ENCODE measurements at regions not wholly inside any gene's neighbourhood (a gene's known extent, or its start where the extent isn't known, plus 50 kb on each side); places are given as distances from the start of the nearest gene placed in this dataset.

- no peaks in the 10 kb centered on the region for H3K9me2 ChIP-seq (ENCODE audit: insufficient read depth)
- H3K27ac Mint-ChIP-seq, result no peak overlapping the region
- peak; percentile 15; the same call in 2 of the 3 replicates for ATAC-seq
- H3K27me3 Mint-ChIP-seq (ENCODE audit: insufficient read depth, low read depth, poor library complexity), result peaks cover 8% of the 10 kb centered on the region
- no peak for DNase-seq (ENCODE audit: low spot score)
- no peak for TF ChIP-seq EZH2phosphoT487 (IDR thresholded peaks at IDR 0.05; ENCODE audit: unreplicated experiment)
- TF ChIP-seq ETS1 (IDR thresholded peaks at IDR 0.05), result no peak
- no peak for TF ChIP-seq ZNF114 (CRISPR knock-in tag; IDR thresholded peaks at IDR 0.05)
- TF ChIP-seq JUNB (IDR thresholded peaks at IDR 0.05; ENCODE audit: unreplicated experiment), result no peak
- TF ChIP-seq NANOG (IDR thresholded peaks at IDR 0.05; ENCODE audit: borderline replicate concordance), result no peak
- no peak for TF ChIP-seq REST (IDR thresholded peaks at IDR 0.05; ENCODE audit: unreplicated experiment)
- TF ChIP-seq ZNF331 (CRISPR knock-in tag; IDR thresholded peaks at IDR 0.05; ENCODE audit: low read depth), result no peak
- TF ChIP-seq STAT1 (IDR thresholded peaks at IDR 0.05; ENCODE audit: unreplicated experiment), result no peak
- H3K4me3 ChIP-seq, result no peak overlapping the region
- peaks cover 4% of the 10 kb centered on the region for H3K4me1 Mint-ChIP-seq
- no peaks in the 10 kb centered on the region for H3F3A ChIP-seq (replicated peaks; ENCODE audit: low read depth)
- no peak overlapping the region for H2AFZ ChIP-seq
- H3K4me2 ChIP-seq, result no peak overlapping the region
- no peak overlapping the region for H3K27ac ChIP-seq (ENCODE audit: low read depth)
- no peaks in the 10 kb centered on the region for H3K27me3 ChIP-seq (ENCODE audit: insufficient read depth)
- no peaks in the 10 kb centered on the region for H3K36me3 Mint-ChIP-seq (ENCODE audit: low read depth)
- no peaks in the 10 kb centered on the region for H3K4me1 ChIP-seq (ENCODE audit: insufficient read depth)
- no peak overlapping the region for H3K4me3 Mint-ChIP-seq
- H4K20me1 ChIP-seq (replicated peaks; ENCODE audit: insufficient read depth), result no peaks in the 10 kb centered on the region
- H3K79me2 ChIP-seq (replicated peaks; ENCODE audit: insufficient read depth), result no peaks in the 10 kb centered on the region
- no peaks in the 10 kb centered on the region for H3K36me3 ChIP-seq (ENCODE audit: insufficient read depth)
- H3K9me3 Mint-ChIP-seq, result no peaks in the 10 kb centered on the region
Observed at GRCh38 chr7:66504131-66504530, 124.5 kb upstream of the KCTD7 start.

- no peaks in the 10 kb centered on the region for H3K79me2 ChIP-seq (replicated peaks; ENCODE audit: insufficient read depth)
- H2AFZ ChIP-seq, result no peak overlapping the region
- no peaks in the 10 kb centered on the region for H3K9me2 ChIP-seq (ENCODE audit: insufficient read depth)
- DNase-seq (ENCODE audit: low spot score) (no peak), ATAC-seq (no peak; the same call in 2 of the 3 replicates)
- no peak overlapping the region for H3K27ac ChIP-seq (ENCODE audit: low read depth)
- no peaks in the 10 kb centered on the region for H4K20me1 ChIP-seq (replicated peaks; ENCODE audit: insufficient read depth)
- H3K4me1 ChIP-seq (ENCODE audit: insufficient read depth), result no peaks in the 10 kb centered on the region
- peaks cover 5% of the 10 kb centered on the region for H3K27me3 Mint-ChIP-seq (ENCODE audit: insufficient read depth, low read depth, poor library complexity)
- peaks cover 4% of the 10 kb centered on the region for H3K4me1 Mint-ChIP-seq
- no peaks in the 10 kb centered on the region for H3F3A ChIP-seq (replicated peaks; ENCODE audit: low read depth)
- H3K9me3 Mint-ChIP-seq, result no peaks in the 10 kb centered on the region
- no peaks in the 10 kb centered on the region for H3K27me3 ChIP-seq (ENCODE audit: insufficient read depth)
- H3K27ac Mint-ChIP-seq, result no peak overlapping the region
- no peak overlapping the region for H3K4me2 ChIP-seq
- H3K4me3 ChIP-seq, result no peak overlapping the region
- H3K4me3 Mint-ChIP-seq, result no peak overlapping the region
- H3K36me3 Mint-ChIP-seq (ENCODE audit: low read depth), result no peaks in the 10 kb centered on the region
- H3K36me3 ChIP-seq (ENCODE audit: insufficient read depth), result no peaks in the 10 kb centered on the region
- no peak for TF ChIP-seq STAT1 (IDR thresholded peaks at IDR 0.05; ENCODE audit: unreplicated experiment)
- TF ChIP-seq POLR2AphosphoS5 (IDR thresholded peaks at IDR 0.05; ENCODE audit: low read depth), result no peak
- TF ChIP-seq EZH2phosphoT487 (IDR thresholded peaks at IDR 0.05; ENCODE audit: unreplicated experiment), result no peak
- TF ChIP-seq NANOG (IDR thresholded peaks at IDR 0.05; ENCODE audit: borderline replicate concordance), result no peak
- TF ChIP-seq REST (IDR thresholded peaks at IDR 0.05; ENCODE audit: unreplicated experiment), result no peak
- no peak for TF ChIP-seq ETS1 (IDR thresholded peaks at IDR 0.05)
Observed at GRCh38 chr7:66505009-66505408, 123.7 kb upstream of the KCTD7 start.
